Neuron (in vitro differentiated cells): ENCODE measurements at regions not wholly inside any gene's neighbourhood (a gene's known extent, or its start where the extent isn't known, plus 50 kb on each side); places are given as distances from the start of the nearest gene placed in this dataset.

ENCODE experiments used
- H2AFZ ChIP-seq: one replicate; pipeline ENCODE4 v1.6.1; 2013; ENCODE audit warnings: low read depth, mild to moderate bottlenecking, inconsistent platforms, low read length, moderate library complexity
- H3K27me3 ChIP-seq: one replicate; pipeline ENCODE4 v1.6.1; 2013; ENCODE audit warnings: low read length; ENCODE audit not compliant: insufficient read depth
- H3K36me3 ChIP-seq: one replicate; pipeline ENCODE4 v1.6.1; 2013; ENCODE audit warnings: low read length; ENCODE audit not compliant: insufficient read depth
- H3K4me1 ChIP-seq: one replicate; pipeline ENCODE4 v1.6.1; 2013; ENCODE audit warnings: low read length; ENCODE audit not compliant: insufficient read depth
- H3K4me3 ChIP-seq: 2 replicates; pipeline ENCODE4 v1.5.1; 2013; ENCODE audit warnings: mild to moderate bottlenecking, low read length, moderate library complexity
- H3K9me3 ChIP-seq: one replicate; pipeline ENCODE4 v1.6.1; 2013; ENCODE audit warnings: low read length

DNA sequence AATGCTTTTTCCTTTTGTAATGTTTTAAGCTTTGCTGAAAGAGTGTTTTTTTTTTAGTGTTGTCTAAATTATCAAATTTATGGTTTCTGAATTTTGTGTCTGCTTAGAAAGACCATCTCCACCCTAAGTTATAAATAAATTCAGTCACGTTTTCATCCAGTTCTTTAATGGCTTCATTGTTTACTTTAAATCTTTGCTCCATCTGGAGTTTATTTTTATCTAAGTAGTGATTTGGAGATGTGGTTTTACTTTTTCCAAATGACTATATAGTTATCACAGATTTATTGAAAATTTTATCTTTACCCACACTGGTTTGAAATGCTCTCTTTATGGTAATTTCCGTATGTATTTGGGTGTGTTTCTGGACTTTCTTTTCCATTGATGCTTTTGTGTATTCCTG lies 577.2 kb upstream of the ZNF608 start:
- no peaks in the 10 kb centered on the region for H3K36me3 ChIP-seq
- H2AFZ ChIP-seq, result no peak overlapping the region
- H3K9me3 ChIP-seq, result no peaks in the 10 kb centered on the region
- peaks cover 6% of the 10 kb centered on the region for H3K4me1 ChIP-seq
- H3K4me3 ChIP-seq, result no peak overlapping the region
- no peaks in the 10 kb centered on the region for H3K27me3 ChIP-seq

DNA sequence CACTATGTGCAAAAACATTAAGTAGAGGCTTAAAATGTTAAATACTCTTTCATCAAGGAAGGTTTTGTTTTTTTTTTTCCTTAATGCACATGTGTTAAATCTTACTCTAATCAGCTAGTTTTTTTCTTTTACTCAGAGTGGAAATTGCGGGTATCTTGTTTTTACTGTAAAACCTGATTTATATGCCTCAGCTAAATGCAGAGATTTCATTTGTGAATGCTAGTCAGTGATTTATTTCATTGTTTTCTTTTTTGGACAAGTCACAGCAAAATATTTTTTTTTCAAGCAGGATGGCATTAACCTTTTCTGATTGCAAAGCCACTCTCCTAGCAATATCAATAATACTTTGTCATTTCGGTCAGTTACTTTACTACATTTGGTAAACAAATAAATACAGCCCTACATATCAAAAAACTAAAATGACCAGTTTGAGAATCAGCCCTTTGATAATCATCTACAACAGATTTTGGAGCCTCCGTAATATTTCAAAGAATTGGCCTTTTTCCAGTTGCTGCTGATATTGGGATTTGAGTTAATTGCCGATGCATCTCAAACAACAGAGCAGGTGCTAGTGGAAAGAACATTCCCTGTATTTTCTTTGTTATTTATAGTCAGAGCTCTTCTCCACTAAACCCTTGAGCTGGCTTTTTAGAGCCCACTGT lies 579.2 kb upstream of the ZNF608 start:
- no peaks in the 10 kb centered on the region for H3K27me3 ChIP-seq
- peaks cover 3% of the 10 kb centered on the region for H3K4me1 ChIP-seq
- H3K4me3 ChIP-seq, result no peak overlapping the region
- no peaks in the 10 kb centered on the region for H3K9me3 ChIP-seq
- no peak overlapping the region for H2AFZ ChIP-seq
- no peaks in the 10 kb centered on the region for H3K36me3 ChIP-seq

DNA sequence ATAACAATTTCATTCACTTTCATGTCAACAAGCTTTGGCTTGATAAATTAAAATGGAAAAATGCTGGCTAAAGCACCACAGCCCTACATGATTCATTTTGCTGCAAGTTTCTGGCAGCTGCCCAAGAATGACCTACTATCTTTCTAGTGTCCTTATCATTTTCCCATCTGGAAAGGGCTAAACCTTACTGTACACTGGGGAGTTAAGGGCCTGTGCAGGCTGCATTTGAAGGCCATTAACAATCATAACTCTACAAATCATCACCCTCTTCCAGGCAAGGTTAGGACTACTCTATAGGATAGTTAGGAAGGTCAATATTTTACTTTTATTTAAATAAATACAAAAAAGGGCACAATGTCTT lies 579.7 kb upstream of the ZNF608 start:
- H2AFZ ChIP-seq, result no peak overlapping the region
- H3K27me3 ChIP-seq, result no peaks in the 10 kb centered on the region
- no peaks in the 10 kb centered on the region for H3K9me3 ChIP-seq
- H3K4me1 ChIP-seq, result peaks cover 3% of the 10 kb centered on the region
- no peaks in the 10 kb centered on the region for H3K36me3 ChIP-seq
- H3K4me3 ChIP-seq, result no peak overlapping the region

DNA sequence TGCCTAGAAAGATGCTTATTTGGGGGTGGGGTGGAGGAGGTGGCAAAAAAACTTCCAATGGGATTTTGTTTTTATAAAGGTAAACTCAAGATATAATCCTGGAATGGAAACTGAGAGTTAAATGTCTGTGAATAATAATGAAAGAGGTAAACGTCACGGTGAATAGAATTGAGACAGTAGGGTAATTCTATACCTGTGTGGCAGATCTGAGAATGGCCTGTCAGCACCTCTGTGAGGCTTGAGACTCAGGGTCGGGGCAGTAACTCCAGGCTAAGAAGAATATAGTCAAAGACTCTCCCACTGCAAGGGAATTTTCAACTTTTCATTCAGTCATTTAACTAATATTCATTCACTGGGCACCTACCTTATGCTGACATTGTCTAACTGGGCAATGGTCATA lies 581.2 kb upstream of the ZNF608 start:
- Histone ChIP-seq H3K36me3 (no peaks in the 10 kb centered on the region), H3K27me3 (no peaks in the 10 kb centered on the region), H3K9me3 (no peaks in the 10 kb centered on the region), H3K4me3 (no peak overlapping the region), H3K4me1 (peaks cover 3% of the 10 kb centered on the region), H2AFZ (no peak overlapping the region)

DNA sequence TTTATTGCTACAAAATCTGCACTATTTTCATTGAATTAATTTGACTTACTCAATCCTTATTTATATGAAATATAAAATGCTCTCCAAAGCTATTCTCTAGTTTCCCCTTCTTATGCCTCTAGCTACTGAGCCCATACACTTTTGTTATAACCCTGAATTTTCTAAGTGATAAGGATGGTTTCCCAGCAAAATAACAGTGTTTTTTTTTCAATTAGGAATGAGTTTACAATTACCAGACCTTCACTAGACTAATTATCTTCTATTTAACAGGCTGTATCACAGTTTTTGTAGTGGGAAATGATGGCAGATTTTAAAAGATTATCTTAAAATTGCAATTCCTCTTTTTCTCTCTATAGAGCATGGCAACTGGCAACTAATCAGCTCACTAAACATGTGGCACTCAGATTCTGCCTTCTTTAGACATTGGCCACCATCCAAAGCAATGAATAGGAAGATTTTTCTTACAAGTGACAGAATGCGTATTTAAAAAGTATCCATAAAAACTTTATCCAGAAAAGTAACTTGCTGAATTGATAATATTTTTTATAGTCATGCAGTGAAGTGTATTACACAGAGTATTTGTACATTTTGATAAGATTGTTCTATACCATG lies 585.7 kb upstream of the ZNF608 start:
- no peak overlapping the region for H3K4me3 ChIP-seq
- no peaks in the 10 kb centered on the region for H3K36me3 ChIP-seq
- H3K4me1 ChIP-seq, result peaks cover 4% of the 10 kb centered on the region
- H3K9me3 ChIP-seq, result no peaks in the 10 kb centered on the region
- no peaks in the 10 kb centered on the region for H3K27me3 ChIP-seq
- no peak overlapping the region for H2AFZ ChIP-seq

DNA sequence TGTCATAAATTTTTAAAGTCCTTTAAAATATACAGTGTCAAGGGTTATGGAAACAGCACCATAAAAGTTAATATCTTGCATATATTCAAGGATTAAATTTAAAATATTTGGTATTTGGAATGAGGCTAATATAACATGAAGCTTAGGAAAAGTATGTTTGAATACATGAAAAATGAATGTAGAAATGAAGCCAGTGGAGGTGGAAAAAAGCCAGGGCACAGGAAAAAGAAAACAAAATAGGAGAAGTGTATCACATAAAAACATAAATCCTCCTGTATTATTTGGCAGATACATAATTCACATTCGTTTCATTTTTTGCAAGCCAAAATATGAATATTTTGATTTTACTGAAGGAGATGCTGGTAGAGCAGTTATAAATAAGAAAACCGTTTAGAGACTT lies 587.0 kb upstream of the ZNF608 start:
- Histone ChIP-seq H3K36me3 (no peaks in the 10 kb centered on the region), H3K4me3 (no peak overlapping the region), H3K27me3 (no peaks in the 10 kb centered on the region), H2AFZ (no peak overlapping the region), H3K9me3 (no peaks in the 10 kb centered on the region), H3K4me1 (peaks cover 8% of the 10 kb centered on the region)

DNA sequence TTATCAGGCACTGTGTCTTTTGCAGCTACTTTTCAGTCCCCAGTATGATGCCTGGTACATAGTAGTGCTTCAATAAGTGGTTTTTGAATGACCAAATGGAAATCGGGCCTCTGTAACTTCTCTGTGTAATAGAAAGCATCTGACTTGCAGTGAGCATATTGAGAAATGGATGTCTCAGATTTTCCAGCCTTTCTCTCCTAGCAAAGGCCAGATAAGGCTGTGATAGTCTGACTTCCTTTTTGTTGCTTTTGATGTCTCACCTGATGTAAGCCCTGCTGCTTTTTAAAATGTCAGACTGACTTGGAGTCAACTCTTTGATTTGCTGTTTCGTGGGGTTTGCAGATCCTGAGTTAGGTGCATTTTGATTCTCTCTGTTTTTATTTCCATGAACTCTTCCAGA lies 590.0 kb upstream of the ZNF608 start:
- Histone ChIP-seq H3K9me3 (no peaks in the 10 kb centered on the region), H3K4me3 (no peak overlapping the region), H3K4me1 (peaks cover 8% of the 10 kb centered on the region), H2AFZ (no peak overlapping the region), H3K27me3 (no peaks in the 10 kb centered on the region), H3K36me3 (no peaks in the 10 kb centered on the region)

DNA sequence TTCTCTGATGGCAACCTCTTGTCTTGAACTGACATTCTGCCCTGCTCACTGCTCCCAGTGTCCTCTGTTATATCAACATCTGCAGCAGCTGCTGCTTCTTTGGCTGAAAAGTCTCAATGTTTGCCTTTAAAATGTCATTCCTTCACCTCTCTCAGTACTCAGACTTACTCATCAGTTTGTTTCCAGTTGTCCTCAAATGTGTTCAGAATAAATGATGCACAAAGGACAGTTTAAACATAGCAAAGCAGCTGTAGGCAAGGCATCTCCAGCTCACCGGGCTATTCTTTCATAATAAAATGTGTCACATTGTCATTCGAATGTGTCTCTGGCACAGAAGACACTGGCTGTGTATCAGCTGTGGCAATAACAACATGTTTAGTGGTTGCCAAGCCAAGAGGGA lies 590.9 kb upstream of the ZNF608 start:
- H3K36me3 ChIP-seq, result no peaks in the 10 kb centered on the region

DNA sequence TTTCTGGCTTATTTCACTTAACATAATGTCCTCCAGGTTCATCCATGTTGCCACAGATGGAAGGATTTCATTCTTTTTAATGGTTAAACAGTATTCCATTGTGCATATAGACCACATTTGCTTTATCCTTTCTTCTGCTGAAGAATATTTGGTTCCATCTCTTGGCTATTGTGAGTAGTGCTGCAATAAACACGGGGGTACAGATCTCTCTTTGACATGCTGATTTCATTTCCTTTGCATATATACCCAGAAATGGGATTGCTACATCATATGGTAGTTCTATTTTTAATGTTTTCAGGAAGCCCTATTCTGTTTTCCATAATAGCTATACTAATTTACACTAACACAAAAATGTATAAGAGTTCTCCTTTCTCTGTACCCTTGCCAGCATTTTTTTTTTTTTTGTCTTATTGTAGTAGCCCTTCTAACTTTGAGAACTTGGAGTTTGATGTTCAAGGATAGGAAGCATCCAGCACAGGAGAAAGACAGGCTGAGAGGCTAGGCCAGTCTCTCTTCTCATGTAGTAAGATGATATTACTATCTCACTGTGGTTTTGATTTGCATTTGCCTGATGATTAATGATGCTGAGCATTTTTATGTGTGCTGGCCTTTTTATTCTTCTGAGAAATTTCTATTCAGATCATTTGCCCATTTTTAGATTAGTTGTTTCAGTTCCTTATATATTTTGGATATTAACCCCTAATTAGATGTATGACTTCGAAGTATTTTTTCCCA lies 592.2 kb upstream of the ZNF608 start:
- Histone ChIP-seq H3K9me3 (no peaks in the 10 kb centered on the region), H2AFZ (no peak overlapping the region), H3K36me3 (no peaks in the 10 kb centered on the region), H3K27me3 (no peaks in the 10 kb centered on the region), H3K4me1 (peaks cover 8% of the 10 kb centered on the region), H3K4me3 (no peak overlapping the region)

More for the DNA sequence above, 590.9 kb upstream of the ZNF608 start:
- H3K9me3 ChIP-seq, result no peaks in the 10 kb centered on the region
- H2AFZ ChIP-seq, result no peak overlapping the region
- H3K4me3 ChIP-seq, result no peak overlapping the region
- H3K4me1 ChIP-seq, result peaks cover 8% of the 10 kb centered on the region
- H3K27me3 ChIP-seq, result no peaks in the 10 kb centered on the region

DNA sequence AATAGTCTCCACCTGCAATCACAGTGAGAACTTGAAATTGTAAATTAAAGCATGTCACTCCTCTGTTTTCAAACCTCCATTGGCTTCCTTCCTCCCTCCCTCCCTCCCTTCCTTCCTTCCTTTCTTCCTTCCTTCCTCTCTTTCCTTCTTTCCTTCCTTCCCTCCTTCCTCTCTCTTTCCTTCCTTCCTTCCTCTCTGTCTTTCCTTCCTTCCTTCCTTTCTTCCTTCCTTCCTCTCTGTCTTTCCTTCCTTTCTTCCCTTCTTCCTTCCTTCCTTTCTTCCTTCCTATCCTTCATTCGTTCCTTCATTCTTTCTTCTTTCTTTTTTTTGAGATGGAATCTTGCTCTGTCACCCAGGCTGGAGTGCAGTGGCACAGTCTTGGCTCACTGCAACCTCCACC lies 595.0 kb upstream of the ZNF608 start:
- Histone ChIP-seq H3K27me3 (no peaks in the 10 kb centered on the region), H3K9me3 (peaks cover 3% of the 10 kb centered on the region), H3K36me3 (no peaks in the 10 kb centered on the region), H3K4me3 (no peak overlapping the region), H2AFZ (no peak overlapping the region), H3K4me1 (peaks cover 11% of the 10 kb centered on the region)

DNA sequence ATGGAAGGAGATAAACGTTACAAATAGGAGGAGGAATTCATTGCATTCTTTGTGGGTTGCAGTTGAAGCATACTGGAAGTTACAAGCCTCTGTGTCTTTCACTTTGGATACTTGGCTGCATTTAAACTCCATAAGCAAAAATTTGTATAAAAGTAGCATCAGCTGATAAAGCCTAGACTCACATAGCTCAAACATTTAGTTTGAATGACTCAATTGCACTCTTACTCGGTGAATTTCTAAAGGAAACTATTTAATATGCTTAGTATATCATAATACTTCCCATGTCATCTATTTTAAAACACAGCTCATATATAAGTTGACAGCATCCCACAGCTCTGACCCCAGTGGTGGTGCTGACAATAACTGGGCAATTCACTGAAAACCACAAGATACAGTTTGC lies 596.6 kb upstream of the ZNF608 start:
- H3K4me3 ChIP-seq, result no peak overlapping the region
- peaks cover 19% of the 10 kb centered on the region for H3K4me1 ChIP-seq
- H3K27me3 ChIP-seq, result no peaks in the 10 kb centered on the region
- peaks cover 3% of the 10 kb centered on the region for H3K9me3 ChIP-seq
- H3K36me3 ChIP-seq, result no peaks in the 10 kb centered on the region
- H2AFZ ChIP-seq, result no peak overlapping the region

DNA sequence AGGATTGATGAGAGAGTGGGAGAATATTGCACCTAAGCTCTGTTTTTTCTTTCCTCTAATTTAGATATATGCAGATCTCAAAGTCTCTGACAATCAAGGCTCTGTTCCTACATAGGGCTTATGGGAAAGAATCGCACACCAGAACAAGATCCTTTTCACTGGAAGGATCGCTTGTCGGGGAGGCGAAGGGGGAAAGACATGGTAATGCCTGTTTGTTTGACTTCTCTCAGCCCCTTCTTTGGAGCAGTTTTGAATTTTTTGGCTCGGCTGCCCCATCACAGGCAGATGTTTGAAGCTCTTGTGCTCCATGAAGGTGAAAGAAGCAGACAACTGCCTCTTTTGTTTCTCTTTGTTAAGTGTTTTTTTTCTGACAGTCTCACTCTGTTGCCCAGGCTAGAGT lies 599.9 kb upstream of the ZNF608 start:
- peaks cover 39% of the 10 kb centered on the region for H3K4me1 ChIP-seq
- peaks cover 5% of the 10 kb centered on the region for H3K9me3 ChIP-seq
- H2AFZ ChIP-seq, result no peak overlapping the region
- no peak overlapping the region for H3K4me3 ChIP-seq
- no peaks in the 10 kb centered on the region for H3K27me3 ChIP-seq
- H3K36me3 ChIP-seq, result no peaks in the 10 kb centered on the region

DNA sequence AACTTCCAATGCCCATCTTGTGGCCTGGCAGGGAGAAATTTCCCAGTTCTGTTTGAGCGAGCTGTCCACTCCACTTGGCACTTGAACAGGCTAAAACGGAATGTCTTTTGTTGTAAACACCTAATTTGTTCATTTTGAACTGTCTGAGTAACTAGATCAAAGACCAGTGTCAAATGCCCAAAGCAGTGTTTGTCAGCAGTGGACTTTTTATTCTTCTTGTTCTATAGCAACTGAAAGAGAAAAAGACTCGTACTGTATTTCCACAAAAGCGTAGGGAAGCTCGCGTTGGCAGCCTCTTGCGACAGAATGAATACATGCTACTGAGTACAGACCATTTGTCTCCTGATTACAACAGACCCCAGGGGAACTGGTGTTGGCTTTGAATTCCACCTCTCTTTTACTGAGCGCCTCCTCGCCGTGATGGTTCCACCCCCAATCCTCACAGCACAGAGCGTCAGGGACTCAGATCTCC lies 601.8 kb upstream of the ZNF608 start:
- Histone ChIP-seq H2AFZ (peak overlapping the region; percentile 1), H3K36me3 (no peaks in the 10 kb centered on the region), H3K4me3 (peak overlapping the region; percentile 39), H3K9me3 (peaks cover 5% of the 10 kb centered on the region), H3K4me1 (peaks cover 39% of the 10 kb centered on the region), H3K27me3 (no peaks in the 10 kb centered on the region)
